DMS114 treated with DMSO at 0.1 percent for 48 hours (cell line): ENCODE measurements at regions not wholly inside any gene's neighbourhood (a gene's known extent, or its start where the extent isn't known, plus 50 kb on each side); places are given as distances from the start of the nearest gene placed in this dataset.
A peak's percentile ranks its signal among the peaks of the same experiment; 100 is the strongest.
"Not testable (repeated sequence)": the region's sequence is repeated elsewhere in the genome, so short reads cannot be mapped to it uniquely, and the experiment has no call there.

Experiments
- DNase-seq: peaks from one replicate; lab custom pipeline; 2025; ENCODE audit not compliant: unreplicated experiment; lab: John Stamatoyannopoulos, UW

DNA sequence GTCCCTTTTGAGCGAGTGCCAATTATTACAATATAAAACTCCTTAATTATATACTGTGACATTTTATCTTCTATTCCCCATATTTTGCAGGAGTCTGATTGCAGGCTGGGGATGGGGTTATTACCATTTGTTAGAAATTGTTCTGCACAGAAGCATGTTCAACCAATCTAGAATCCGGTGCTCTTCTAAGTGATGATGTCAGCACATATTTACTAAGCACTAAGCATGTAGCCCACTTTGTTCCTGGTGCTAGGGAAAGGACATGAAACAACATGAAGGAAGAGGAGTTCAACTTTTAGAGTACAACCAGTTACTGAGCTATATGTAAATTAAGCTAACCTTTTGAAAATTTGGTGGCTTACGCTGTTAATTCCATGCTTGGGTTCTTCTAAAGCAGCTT lies 52.8 kb upstream of the IL1RAPL2 start:
- no peak for DNase-seq

DNA sequence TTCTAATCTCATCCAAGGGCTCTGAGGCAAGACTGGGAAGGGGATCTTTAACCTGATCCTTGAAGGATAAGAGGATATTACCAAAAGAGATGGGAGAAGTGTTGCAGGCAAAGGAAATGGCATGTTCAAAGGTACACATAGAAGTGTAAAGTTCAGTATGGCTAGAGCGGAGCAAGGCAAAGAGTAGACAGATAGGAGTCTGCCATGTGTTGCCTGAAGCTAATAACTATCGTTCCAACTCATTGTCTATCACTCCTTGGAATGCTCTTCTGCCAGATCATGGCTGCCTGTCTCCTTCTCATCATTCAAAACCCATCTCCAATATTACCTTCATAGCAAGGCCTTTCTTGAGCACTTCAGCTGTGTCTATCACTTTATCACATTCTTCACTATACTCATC lies 55.2 kb upstream of the IL1RAPL2 start:
- no peak for DNase-seq

DNA sequence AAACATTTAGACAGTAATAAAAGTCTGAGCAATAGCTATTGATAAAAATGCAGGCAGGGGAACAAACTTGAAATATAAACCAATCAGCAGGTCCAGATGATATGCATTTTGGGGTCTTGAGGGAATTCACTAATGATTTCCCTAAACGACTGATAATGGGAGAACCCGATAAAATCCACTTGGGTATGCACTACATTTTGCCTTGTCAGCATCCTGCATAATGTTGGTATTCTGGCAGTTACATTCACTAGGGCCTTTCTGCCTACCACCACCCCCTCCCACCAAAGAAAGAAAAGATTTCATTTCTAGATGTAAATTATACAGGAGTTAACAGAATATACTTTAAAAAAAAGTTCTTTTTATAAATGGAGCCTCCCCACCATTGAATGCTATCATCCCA lies 63.5 kb upstream of the IL1RAPL2 start:
- no peak for DNase-seq

DNA sequence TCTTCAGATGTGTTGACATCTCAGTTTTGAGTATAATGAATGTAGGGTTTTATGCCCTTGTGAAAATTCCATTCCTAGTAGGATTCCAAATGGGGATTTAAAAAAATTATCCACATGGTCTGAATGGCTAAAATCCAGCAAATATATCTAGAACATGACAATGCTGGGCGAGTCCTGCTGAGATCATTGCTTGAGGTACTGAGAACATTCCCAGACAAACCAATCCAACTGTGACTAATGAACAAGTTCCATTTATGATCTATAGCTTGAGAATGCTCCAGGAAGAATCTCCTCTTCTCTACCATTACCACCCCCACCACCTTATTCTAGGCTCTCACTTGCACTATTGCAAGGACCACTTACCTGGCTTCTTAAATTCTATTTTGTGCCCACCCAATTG lies 77.2 kb upstream of the IL1RAPL2 start:
- DNase-seq: no peak

DNA sequence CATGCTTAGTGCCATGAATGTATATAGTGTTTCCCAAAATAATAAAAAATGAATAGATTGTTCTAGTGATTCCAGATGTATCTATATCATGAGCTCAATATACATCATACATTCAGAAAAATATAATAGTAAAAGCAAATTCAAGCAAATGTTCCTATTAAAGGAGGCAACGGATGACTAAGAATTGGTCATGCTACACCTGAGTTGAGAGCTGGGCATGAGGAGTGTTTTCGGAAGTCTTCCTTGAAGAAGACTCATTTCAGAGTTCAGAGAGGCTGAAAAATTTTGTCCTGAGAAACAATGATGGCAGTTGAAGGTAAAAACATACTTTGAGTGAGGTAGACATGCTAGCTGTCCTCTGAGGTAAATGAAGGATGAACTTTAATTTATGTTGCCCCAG lies 79.3 kb upstream of the IL1RAPL2 start:
- DNase-seq: no peak

DNA sequence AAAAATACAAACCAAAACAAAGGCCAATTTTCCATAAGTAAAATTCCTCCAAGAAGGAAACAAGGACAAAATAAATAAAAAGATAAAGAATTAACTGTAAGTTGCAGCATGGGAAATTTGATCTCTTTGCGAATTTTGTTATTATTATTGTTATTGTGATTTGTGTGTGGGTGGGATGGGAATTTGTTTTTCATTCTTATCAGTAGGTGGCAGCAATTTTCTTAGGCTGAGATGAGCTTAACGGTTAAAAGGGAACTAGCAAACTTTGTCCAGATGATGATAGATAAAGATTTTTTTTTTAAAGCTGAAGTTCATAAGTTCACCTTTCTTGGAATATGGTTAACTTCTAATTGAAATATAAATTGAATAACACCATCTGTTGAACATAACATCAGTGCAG lies 83.2 kb upstream of the IL1RAPL2 start:
- DNase-seq: peak; percentile 10

DNA sequence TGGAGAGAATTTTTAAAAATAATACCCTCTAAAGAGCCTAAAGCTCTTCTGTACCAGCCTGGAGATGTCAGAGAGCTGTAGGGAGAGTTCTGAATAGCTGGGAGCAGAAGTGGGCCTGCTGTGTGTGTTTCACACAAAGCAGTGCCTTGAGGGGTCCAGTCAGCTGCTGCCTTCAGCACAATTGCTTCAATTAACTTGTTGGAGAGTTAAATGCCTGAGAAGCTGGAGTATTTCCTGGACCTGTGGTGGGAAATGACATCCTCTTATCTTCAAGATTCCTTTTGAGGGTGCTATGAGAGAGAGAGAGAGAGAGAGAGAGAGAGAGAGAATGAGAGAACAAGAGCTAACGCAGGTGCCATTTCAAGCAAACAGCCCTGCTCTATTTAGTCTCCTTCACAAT lies 96.2 kb upstream of the IL1RAPL2 start:
- DNase-seq: no peak

DNA sequence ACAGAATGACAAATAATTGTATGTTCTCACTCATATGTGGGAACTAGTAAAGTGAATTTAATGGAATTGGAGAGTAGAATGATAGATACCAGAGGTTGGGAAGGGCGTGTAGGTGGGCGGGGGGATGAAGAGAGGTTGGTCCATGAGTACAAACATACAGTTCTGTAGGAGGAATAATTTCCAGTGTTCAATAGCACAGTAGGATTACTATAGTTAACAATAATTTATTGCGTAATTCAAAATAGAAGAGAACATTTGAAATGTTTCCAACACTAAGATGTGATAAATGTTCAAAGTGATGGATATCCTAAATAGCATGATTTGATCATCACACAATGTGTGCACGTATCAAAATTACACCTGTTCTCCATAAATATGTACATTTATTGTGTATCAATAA lies 106.2 kb upstream of the IL1RAPL2 start:
- DNase-seq: no peak

DNA sequence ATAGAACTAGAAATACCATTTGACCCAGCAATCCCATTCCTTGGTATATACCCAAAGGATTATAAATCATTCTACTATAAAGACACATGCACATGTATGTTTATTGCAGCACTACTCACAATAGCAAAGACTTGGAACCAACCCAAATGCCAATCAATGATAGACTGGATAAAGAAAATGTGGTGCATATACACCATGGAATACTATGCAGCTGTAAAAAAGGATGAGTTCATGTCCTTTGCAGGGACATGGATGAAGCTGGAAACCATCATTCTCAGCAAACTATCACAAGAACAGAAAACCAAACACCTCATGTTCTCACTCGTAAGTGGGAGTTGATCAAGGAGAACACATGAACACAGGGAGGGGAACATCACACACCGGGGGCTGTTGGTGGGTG lies 108.9 kb upstream of the IL1RAPL2 start:
- DNase-seq: not testable (repeated sequence)

DNA sequence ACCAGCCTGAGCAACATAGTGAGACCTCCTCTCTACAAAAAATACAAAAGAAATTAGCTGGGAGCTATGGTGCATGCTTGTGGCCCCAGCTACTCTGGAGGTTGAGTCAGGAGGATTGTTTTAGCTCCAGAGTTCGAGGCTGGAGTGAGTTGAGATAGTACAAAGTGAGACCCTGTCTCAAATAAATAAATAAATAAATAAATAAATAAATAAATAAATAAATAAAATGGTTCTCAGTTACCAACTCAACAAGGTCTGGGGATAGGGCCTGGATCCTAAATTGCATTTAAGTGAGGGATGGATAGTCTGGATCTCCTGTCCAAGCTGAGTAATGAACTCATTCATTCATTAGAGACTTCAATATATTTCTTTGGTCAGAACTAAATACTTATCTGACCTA lies 115.7 kb upstream of the IL1RAPL2 start:
- no peak for DNase-seq

DNA sequence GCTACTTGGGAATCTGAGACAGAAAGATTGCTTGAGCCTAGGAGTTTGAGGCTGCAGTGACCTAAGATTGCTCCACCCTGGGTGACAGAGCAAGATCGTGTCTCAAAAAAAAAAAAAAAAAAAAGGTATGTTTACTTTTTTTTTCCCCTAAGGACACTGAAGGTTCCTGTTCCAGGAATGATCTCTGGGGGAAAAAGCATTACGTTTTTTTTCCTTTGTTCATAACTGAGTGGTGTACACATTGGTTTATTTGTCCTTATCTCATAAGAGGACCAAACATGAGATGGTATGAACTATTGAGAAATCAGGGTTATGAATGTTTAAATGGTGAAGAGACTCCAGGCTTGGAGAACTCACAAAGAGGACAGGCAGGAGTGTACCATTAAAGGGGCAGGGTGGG lies 120.4 kb upstream of the IL1RAPL2 start:
- no peak for DNase-seq

DNA sequence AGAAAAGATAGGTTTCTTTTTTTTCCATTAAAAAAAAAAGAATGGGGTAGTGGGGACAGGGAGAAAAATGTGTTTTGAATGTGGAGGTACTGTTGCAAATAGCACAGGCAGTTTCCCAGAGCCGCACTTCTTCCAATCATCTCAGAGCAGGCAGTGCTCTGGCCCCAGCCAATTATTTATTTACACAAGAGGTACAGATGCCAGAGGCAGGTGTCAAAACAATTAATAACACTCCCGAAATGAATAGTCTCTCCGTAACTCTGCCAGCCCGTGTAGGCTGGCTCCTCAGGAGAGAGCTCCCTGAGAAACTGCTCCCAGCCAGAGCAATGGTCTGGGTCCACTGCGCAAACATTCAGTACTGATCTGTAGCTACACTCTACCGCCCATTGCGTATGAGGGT lies 130.8 kb upstream of the IL1RAPL2 start:
- no peak for DNase-seq

DNA sequence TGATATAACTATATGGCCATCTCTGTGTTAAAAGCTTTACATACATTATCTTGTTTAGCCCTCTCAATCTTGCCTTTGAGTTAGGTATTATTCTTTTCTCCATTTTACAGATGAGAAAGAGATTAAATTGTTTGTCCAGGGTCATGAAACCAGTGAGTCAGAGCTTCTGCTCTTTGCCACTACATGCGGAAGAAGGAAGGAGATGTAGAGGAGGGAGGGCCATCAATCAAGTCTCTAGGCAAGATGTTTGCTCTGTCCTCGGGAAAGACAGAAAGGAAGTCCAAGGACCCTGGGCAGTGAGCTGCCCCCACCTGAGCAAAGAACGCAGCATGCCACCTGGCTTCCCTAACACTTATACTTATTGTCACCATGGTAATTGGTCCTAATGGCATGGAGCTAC lies 133.7 kb upstream of the IL1RAPL2 start:
- no peak for DNase-seq

DNA sequence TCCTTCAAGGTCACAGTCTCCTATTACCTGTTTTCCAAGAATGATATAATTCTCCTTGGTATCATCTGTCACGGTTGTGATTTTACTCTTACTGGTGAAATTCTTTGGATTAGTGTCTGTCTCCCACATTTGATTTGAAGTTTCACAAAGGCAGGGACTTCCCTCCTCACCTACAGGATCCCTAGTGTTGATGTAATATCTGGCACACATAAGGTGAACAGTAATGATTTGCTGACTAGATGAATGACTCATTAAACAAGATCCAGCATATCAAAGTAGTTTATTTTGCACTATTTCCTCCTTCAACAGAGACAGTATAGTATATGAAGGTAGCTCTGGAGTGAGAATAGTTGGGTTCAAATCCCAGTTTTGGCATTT lies 135.3 kb upstream of the IL1RAPL2 start:
- DNase-seq: no peak

DNA sequence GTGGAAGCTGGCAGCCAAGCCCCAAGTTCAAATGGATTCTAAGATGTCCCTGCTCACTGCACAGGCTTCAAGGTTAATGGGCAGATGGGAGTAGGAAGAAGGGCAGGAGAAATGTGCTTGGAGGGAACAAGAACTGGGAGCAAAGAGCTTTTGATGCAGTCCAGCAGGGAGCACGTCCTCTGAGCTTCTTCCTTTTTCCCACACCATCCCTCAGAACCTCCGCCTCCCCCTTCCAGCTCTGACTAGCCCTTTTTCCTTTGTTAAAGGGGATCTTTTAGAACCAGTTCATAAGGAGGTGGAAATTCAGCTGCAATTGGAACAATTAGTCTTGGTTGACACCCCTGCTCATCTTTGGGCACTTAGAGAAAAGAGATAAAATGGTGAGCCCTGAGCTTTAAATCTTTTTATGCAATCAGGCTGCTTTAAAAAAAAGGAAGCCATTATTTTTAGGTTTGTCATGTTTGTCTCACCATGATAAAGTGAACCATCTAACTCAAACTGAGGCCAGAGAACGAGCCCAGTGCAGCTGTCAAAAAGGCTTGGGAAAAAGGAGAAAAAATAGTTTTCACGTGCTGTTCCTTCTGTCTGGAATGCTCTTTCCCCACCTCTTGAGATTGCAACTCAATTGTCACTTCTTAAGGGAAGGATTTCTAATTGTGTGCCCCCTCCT lies 135.8 kb upstream of the IL1RAPL2 start:
- no peak for DNase-seq

DNA sequence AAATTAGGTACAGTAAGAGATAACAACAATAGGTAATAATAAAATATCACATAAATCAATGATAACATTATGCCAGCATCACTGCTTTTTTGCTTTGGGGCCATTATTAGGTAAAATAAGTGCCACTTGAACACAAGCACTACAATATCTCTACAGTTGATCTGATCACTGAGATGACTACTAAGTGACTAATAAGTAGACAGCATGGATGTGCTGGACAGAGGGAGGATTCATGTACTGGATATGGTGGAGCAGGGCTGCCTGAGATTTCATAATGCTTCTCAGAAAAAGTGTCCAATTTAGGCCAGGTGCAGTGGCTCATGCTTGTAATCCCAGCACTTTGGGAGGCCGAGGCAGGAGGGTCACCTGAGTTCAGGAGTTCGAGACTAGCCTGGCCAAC lies 137.8 kb upstream of the IL1RAPL2 start:
- DNase-seq: no peak

DNA sequence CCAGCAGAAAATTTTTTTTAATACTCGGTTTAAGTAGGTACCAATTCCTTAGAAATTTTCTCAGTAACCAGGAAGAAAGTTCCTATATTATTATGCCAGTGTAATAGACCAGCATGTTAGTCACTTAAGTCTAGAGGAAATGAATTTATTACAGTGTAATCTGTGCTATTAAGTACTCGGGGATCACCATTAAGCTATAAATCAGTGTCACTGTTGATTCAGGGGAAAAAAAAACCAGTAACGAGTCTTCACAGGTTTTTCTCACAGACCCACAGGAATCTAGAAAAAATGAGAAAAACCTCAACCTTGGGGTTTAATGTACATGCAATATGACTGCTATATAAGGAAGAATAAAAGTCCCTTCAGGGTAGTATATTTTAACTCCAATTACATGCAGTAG lies 138.3 kb upstream of the IL1RAPL2 start:
- DNase-seq: no peak

DNA sequence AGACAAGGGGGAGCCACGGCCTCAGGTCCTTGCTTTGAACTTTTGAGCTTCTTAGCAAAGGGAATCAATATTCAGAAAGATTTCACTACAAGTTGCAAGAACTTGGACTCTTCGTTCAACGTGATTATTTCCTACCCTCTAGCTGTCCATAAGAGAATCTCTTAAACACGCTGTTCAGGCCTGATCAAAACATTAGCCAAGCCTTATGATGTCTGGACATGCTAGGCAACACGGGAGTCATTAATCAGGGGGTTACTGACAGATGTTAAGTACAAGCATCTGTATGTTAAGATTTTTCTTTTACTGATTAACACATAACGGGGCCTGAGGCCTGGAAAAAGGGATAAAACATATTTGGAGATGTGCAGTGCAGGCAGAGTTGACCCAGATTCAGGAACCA lies 138.9 kb upstream of the IL1RAPL2 start:
- no peak for DNase-seq

DNA sequence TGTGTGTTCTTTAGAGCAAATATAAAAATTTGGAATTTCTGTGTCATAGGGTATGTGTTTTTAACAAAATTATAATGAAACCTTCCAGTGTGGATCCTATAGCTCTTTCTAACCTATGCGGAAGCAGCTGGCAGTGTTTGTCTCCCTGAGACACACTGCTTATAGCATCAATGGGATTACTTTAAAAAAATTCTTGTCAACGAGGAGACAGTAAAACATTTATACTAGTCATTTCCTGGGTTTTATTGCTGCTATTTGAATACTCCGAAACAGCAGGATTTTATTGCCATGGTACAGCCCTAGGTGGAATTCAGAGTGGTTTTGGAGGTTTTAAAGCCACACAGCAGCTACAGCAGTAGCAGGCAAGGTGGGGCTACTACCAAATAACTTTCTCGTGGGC lies 145.1 kb upstream of the IL1RAPL2 start:
- DNase-seq: no peak

DNA sequence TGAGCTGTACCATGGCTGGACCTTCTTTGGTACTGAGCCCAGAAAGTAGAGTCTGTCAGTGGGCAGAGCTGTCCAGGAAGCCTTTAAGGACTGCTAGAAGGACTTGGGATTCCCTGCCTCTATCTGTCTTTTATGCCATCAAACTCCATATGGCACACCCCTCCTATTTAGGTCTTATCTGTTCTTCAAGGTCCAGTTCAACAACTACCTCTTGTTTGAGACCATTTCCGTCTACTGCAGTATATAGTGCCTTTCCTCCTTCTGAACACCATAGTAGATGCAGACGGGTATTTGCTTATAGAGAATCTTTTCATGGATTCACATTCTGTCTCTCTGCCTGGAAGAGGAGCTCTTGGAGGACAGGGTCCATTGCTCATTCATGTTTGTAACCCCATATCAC lies 146.1 kb upstream of the IL1RAPL2 start:
- DNase-seq: no peak

DNA sequence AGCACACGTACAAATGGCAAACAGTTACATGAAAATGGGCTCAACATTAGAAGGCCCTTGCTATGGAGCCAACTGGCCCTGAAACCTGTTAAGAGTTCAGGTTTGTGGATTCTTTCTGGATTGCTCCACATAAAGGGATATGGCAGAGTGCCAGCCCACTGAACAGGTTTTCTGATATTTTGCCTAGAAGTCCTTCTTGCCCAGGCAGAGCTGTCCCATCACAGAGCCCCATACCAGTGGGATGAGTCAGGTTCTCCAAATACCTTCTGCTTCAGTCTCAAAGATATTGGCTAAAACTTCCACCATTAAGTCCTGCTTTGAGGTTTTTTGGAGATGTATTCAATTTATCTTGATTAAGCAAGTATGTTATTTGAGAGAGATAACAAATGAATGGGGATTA lies 146.8 kb upstream of the IL1RAPL2 start:
- no peak for DNase-seq

DNA sequence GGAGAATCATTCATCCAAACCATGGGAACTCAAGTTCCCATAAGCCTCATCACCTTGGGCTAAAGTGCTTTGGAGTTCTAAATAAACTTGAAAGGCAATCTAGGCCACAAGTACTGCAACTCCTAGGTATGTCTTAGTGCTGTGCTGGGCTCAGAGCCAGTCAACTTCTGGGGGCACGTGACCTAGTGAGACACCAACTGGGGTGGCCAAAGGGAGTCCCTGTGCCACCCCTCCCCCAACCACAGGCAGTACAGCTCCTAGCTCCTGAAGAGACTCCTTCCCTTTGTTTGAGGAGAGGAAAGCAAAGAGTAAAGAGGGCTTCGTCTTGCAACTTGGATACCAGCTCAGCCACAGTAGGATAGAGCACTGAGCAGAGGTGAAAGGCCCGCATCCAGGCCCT lies 154.2 kb upstream of the IL1RAPL2 start:
- DNase-seq: no peak

DNA sequence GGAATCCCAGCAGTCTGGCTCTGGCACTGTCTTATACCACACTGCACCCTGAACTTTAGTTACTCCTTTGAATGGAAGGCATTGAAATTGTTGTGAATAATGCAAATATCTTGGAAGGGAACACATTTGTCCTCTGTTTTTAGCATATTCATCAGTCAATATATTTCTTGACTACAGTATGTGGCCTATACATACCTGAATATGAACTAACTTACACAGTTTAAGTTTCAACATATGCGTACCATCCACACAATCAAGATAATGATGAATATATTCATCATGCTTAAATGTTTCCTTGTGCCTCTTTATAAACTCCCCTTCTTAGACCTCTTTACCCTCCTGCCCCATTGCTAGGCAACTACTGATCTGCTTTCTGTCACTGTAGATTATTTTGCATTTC lies 145.7 kb upstream of the ESX1 start:
- no peak for DNase-seq

DNA sequence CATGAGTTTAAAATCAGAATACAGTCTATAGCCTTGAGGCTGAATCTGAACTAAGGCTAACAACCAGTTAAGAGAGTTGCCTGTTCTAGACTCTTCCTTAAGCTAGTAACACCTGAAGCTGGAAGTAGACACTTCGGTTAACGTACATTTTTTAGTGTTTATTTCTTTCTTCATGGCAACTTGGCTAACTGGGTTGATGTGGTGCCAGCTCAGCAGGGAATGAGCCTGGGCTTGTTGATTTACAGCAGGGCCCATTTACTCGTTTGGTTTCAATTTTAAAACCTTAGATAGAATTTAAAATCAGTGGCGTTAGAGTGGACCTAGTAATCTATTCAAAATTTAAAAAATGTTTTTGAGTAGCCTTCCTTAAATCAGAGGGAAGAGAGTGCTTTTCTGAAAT lies 137.6 kb upstream of the ESX1 start:
- no peak for DNase-seq
